ENCODE measurements at regions not wholly inside any gene's neighbourhood (a gene's known extent, or its start where the extent isn't known, plus 50 kb on each side); places are given as distances from the start of the nearest gene placed in this dataset.

DNA sequence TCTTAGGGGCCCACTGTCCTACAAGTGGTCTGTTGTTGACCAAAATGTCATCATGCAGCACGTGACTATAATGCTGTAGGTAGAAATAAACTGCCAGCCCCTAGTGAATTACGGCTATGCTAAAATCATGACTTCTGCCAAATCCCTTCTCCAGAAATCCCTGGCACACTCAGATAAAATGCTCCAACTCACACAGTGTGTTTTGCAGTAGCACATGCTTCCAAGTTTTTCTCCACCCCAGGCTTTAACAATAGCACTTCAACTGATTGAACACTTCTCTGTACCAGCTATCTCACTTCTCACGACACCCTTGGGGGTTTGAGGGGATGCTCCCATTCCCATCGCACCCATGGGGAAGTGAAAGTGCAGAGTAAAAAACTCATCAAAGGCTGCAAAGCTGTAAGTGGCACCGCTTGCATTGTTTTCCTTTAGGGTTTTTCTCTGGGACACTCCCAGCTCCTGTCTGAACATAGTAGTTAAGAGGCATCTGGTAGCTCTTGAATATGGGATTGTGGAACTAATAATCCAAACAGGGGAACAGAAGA lies 151.0 kb upstream of the SLC24A2 start:
- Histone ChIP-seq H2AFZ (replicated peaks) (no peak overlapping the region), H3K27ac (no peak overlapping the region), H3K27me3 (peaks cover 9% of the 10 kb centered on the region), H3K9me3 (ENCODE audit: low read depth) (no peaks in the 10 kb centered on the region), H3K4me2 (no peak overlapping the region), H3K36me3 (no peaks in the 10 kb centered on the region), H3K4me3 (no peak overlapping the region), H3F3A (ENCODE audit: low read depth) (no peaks in the 10 kb centered on the region), H4K20me1 (ENCODE audit: low read depth) (no peaks in the 10 kb centered on the region), H3K9ac (no peak overlapping the region), H3K4me1 (peaks cover 10% of the 10 kb centered on the region), H3K79me2 (ENCODE audit: low read depth) (no peaks in the 10 kb centered on the region)
- H3K27me3 Mint-ChIP-seq (ENCODE audit: insufficient read depth, low read depth), result peaks cover 2% of the 10 kb centered on the region
- peaks cover 15% of the 10 kb centered on the region for H3K4me1 Mint-ChIP-seq
- H3K9me3 Mint-ChIP-seq, result peaks cover 3% of the 10 kb centered on the region
- H3K36me3 Mint-ChIP-seq, result no peaks in the 10 kb centered on the region
- TF ChIP-seq EZH2phosphoT487 (IDR thresholded peaks at IDR 0.05), result no peak
- no peak for TF ChIP-seq EZH2 (IDR thresholded peaks at IDR 0.05)
- TF ChIP-seq, protein P1, sequence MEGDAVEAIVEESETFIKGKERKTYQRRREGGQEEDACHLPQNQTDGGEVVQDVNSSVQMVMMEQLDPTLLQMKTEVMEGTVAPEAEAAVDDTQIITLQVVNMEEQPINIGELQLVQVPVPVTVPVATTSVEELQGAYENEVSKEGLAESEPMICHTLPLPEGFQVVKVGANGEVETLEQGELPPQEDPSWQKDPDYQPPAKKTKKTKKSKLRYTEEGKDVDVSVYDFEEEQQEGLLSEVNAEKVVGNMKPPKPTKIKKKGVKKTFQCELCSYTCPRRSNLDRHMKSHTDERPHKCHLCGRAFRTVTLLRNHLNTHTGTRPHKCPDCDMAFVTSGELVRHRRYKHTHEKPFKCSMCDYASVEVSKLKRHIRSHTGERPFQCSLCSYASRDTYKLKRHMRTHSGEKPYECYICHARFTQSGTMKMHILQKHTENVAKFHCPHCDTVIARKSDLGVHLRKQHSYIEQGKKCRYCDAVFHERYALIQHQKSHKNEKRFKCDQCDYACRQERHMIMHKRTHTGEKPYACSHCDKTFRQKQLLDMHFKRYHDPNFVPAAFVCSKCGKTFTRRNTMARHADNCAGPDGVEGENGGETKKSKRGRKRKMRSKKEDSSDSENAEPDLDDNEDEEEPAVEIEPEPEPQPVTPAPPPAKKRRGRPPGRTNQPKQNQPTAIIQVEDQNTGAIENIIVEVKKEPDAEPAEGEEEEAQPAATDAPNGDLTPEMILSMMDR (IDR thresholded peaks at IDR 0.05), result no peak
- DNase-seq (ENCODE audit: low spot score), result no peak
- H3K4me3 Mint-ChIP-seq, result no peak overlapping the region
- no peak overlapping the region for H3K27ac Mint-ChIP-seq

DNA sequence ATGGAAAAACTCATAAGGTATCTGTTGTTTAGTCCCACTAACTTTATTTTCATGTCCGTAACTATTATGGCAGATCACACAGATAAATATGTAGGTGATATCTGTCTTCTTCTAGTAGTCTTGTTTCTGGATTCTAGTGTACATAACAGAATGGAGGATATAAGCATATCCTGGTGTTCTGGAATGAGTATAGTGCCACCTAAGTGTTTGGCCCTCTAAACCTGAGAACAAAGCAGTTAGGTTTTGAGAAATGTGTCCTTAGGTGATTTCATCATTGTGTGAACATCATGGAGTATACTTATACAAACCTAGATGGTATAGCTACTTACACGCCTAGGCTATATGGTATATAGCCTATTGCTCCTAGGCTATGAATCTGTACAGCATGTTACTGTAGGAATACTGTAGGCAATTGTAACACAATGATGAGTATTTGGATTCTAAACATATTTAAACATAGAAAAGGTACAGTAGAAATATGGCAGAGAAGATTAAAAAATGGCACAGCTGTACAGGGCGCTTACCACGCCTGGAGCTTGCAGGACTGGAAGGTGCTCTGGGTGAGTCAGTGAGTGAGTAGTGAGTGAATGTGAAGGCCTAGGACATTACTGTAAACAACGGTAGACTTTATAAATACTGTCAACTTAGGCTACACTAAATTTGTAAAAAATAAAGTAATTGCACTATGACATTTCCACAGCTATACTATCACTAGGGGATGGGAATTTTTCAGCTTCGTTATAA lies 150.3 kb upstream of the SLC24A2 start:
- Mint-ChIP-seq H3K36me3 (no peaks in the 10 kb centered on the region), H3K27ac (no peak overlapping the region), H3K4me3 (no peak overlapping the region), H3K4me1 (peaks cover 10% of the 10 kb centered on the region), H3K27me3 (ENCODE audit: insufficient read depth, low read depth) (peaks cover 2% of the 10 kb centered on the region), H3K9me3 (peaks cover 3% of the 10 kb centered on the region)
- no peak overlapping the region for H3K27ac ChIP-seq
- H3K4me2 ChIP-seq, result no peak overlapping the region
- H2AFZ ChIP-seq (replicated peaks), result no peak overlapping the region
- H3K27me3 ChIP-seq, result peaks cover 16% of the 10 kb centered on the region
- H4K20me1 ChIP-seq (ENCODE audit: low read depth), result no peaks in the 10 kb centered on the region
- no peaks in the 10 kb centered on the region for H3K9me3 ChIP-seq (ENCODE audit: low read depth)
- TF ChIP-seq EZH2phosphoT487 (IDR thresholded peaks at IDR 0.05), result no peak
- TF ChIP-seq, protein P1 (IDR thresholded peaks at IDR 0.05), result no peak
- TF ChIP-seq EZH2 (IDR thresholded peaks at IDR 0.05), result no peak
- no peaks in the 10 kb centered on the region for H3K79me2 ChIP-seq (ENCODE audit: low read depth)
- H3K4me3 ChIP-seq, result no peak overlapping the region
- H3K4me1 ChIP-seq, result peaks cover 16% of the 10 kb centered on the region
- no peak overlapping the region for H3K9ac ChIP-seq
- no peaks in the 10 kb centered on the region for H3K36me3 ChIP-seq
- no peaks in the 10 kb centered on the region for H3F3A ChIP-seq (ENCODE audit: low read depth)
- no peak for DNase-seq (ENCODE audit: low spot score)

DNA sequence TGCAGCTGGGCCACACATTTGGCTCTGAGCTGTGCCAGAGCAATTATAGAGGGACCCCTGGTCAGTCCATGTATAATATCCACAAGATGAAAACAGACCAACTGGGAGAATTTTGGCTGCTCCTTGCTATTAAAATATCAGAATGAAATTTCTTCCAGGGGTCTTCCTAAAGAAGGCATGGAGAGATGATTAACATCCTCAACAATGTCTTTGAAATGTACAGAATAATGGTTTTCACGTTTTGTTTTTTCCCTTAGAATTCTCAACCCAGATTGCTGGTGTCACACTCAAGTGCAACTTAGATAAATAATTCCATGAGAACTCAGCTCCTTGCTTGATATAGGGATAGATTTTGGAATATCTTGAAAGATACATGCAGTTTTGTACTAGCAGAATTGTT lies 148.3 kb upstream of the SLC24A2 start:
- peaks cover 6% of the 10 kb centered on the region for H3K9me3 Mint-ChIP-seq
- no peaks in the 10 kb centered on the region for H3K36me3 Mint-ChIP-seq
- peaks cover 10% of the 10 kb centered on the region for H3K4me1 Mint-ChIP-seq
- no peak overlapping the region for H3K4me3 ChIP-seq
- peaks cover 16% of the 10 kb centered on the region for H3K4me1 ChIP-seq
- H3K4me2 ChIP-seq, result no peak overlapping the region
- DNase-seq (ENCODE audit: low spot score), result no peak
- H3F3A ChIP-seq (ENCODE audit: low read depth), result no peaks in the 10 kb centered on the region
- no peak overlapping the region for H3K4me3 Mint-ChIP-seq
- peaks cover 27% of the 10 kb centered on the region for H3K27me3 ChIP-seq
- no peaks in the 10 kb centered on the region for H4K20me1 ChIP-seq (ENCODE audit: low read depth)
- no peaks in the 10 kb centered on the region for H3K79me2 ChIP-seq (ENCODE audit: low read depth)
- no peak overlapping the region for H3K27ac Mint-ChIP-seq
- H3K9ac ChIP-seq, result no peak overlapping the region
- no peak overlapping the region for H3K27ac ChIP-seq
- H3K36me3 ChIP-seq, result no peaks in the 10 kb centered on the region
- TF ChIP-seq EZH2phosphoT487 (IDR thresholded peaks at IDR 0.05), result no peak
- TF ChIP-seq EZH2 (IDR thresholded peaks at IDR 0.05), result no peak
- TF ChIP-seq, protein P1 (IDR thresholded peaks at IDR 0.05), result no peak
- no peaks in the 10 kb centered on the region for H3K27me3 Mint-ChIP-seq (ENCODE audit: insufficient read depth, low read depth)
- H3K9me3 ChIP-seq (ENCODE audit: low read depth), result no peaks in the 10 kb centered on the region
- no peak overlapping the region for H2AFZ ChIP-seq (replicated peaks)

Data from neural progenitor cell (in vitro differentiated cells).